Common myeloid progenitor, CD34-positive (primary cell): ENCODE measurements at regions not wholly inside any gene's neighbourhood (a gene's known extent, or its start where the extent isn't known, plus 50 kb on each side); places are given as distances from the start of the nearest gene placed in this dataset.

Experiments
- CTCF ChIA-PET: fragments of 350-600 bp; sonication (Branson Sonifier 250); formaldehyde crosslinking; loops from one replicate; lab custom pipeline; 2021; ENCODE audit warnings: antibody characterized with exemption; lab: Charles Lee
- POLR2A ChIA-PET: fragments of 350-600 bp; sonication (Branson Sonifier 250); formaldehyde crosslinking; loops from one replicate; lab custom pipeline; 2021; ENCODE audit warnings: antibody characterized with exemption; lab: Charles Lee
- DNase-seq, 3 donors: peaks; one replicate each; pipeline versions ENCODE4 v3.0.0 to v3.0.0-alpha.2; 2013
- H3K27ac ChIP-seq, 2 experiments: 1 replicate in 1 of 2; 2 replicates in 1 of 2; pipeline ENCODE4 v1.7.0; 2013; ENCODE audit warnings: inconsistent platforms in 2 of 2, low read length in 2 of 2, mild to moderate bottlenecking in 2 of 2, low read depth in 1 of 2, moderate library complexity in 1 of 2; ENCODE audit not compliant: severe bottlenecking in 2 of 2, insufficient read depth in 1 of 2, poor library complexity in 1 of 2
- H3K27me3 ChIP-seq, 5 experiments: replicated peaks in 2 of 5; 1 replicate in 3 of 5; 2 replicates in 2 of 5; pipeline versions ENCODE4 v1.6.1 to v1.7.0; 2013; ENCODE audit warnings: low read length in 4 of 5, mild to moderate bottlenecking in 2 of 5, moderate library complexity in 2 of 5, inconsistent platforms in 1 of 5; ENCODE audit not compliant: insufficient read depth in 5 of 5, control insufficient read depth in 4 of 5
- H3K36me3 ChIP-seq, 4 experiments: 1 replicate in 2 of 4; 2 replicates in 2 of 4; pipeline versions ENCODE4 v1.6.1 to v1.7.0; 2013; ENCODE audit warnings: low read length in 3 of 4, control low read depth in 1 of 4, mild to moderate bottlenecking in 1 of 4; ENCODE audit not compliant: control insufficient read depth in 4 of 4, insufficient read depth in 4 of 4
- H3K4me1 ChIP-seq, 4 experiments: 1 replicate in 3 of 4; 2 replicates in 1 of 4; pipeline versions ENCODE4 v1.6.1 to v1.7.1; 2013; ENCODE audit warnings: low read length in 3 of 4, mild to moderate bottlenecking in 3 of 4, control low read depth in 1 of 4, inconsistent platforms in 1 of 4, moderate library complexity in 1 of 4; ENCODE audit not compliant: control insufficient read depth in 4 of 4, insufficient read depth in 4 of 4; ENCODE audit errors: control extremely low read depth in 1 of 4
- H3K4me3 ChIP-seq, 7 experiments: 1 replicate in 4 of 7; 2 replicates in 3 of 7; pipeline versions ENCODE4 v1.5.1 to v1.7.0; 2013; ENCODE audit warnings: mild to moderate bottlenecking in 7 of 7, low read length in 6 of 7, moderate library complexity in 6 of 7, inconsistent platforms in 2 of 7, low read depth in 2 of 7, control low read depth in 1 of 7; ENCODE audit not compliant: insufficient read depth in 4 of 7, control insufficient read depth in 1 of 7; ENCODE audit errors: extremely low read depth in 1 of 7
- H3K9me3 ChIP-seq, 5 experiments: 1 replicate in 4 of 5; 2 replicates in 1 of 5; pipeline versions ENCODE4 v1.6.1 to v1.7.1; 2013; ENCODE audit warnings: low read length in 4 of 5, mild to moderate bottlenecking in 2 of 5, inconsistent platforms in 1 of 5, low read depth in 1 of 5, moderate library complexity in 1 of 5; ENCODE audit not compliant: control insufficient read depth in 4 of 5, insufficient read depth in 2 of 5; ENCODE audit errors: control extremely low read depth in 1 of 5
- WGBS: methylation state at CpG from one replicate; pipeline ENCODE4 v1.1.5; 2013; ENCODE audit not compliant: insufficient coverage; 5-methylcytosine and 5-hydroxymethylcytosine counted together

DNA sequence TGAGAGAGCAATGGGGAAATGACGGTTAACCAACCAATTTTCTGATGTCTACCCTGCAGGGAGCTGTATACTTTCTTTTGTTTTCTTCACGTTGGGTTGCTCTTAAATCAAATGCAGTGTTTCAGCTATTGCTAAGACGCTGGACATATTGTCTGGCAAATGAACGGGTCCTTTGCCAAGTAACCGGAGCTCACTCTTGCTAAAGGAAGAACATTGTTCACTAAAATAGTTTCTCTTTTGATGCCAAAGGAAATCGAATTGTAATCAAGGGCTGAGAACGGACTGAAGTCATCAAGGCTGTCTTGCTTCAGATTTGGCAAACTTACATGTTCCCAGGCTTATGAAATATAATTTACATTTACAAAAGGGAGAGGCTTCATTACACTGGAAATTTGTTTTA lies 142.3 kb upstream of the ARGLU1 start:
- 91% methylated on average over 7 of the region's 7 CpGs for WGBS
- no peak for DNase-seq
- Histone ChIP-seq H3K9me3 (no peaks in the 10 kb centered on the region), H3K27ac (no peak overlapping the region), H3K36me3 (no peaks in the 10 kb centered on the region), H3K27me3 (no peaks in the 10 kb centered on the region), H3K4me1 (no peaks in the 10 kb centered on the region), H3K4me3 (no peak overlapping the region)
- POLR2A ChIA-PET, result no interaction called here
- CTCF ChIA-PET, result no interaction called here

DNA sequence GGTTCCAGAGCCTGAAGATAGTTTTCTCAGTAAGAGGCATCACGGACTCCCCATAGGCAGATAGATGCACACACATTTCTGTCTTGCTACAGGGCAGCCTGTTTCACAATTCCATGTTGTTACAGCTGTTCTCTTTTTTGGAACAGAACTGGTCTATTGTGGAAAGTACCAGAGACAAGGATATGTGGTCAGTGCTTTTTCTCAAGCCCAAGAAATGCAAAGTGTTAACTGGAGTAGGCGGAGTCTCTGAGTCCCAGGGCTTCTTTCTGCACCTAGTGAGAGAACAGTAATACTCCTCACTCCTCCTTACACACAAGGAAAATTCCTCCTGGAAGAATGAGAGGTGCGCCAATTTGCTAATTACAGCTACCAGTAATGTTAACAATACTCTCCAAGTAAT lies 141.6 kb upstream of the ARGLU1 start:
- H3K36me3 ChIP-seq, result no peaks in the 10 kb centered on the region
- WGBS, result 100% methylated on average over 1 of the region's 3 CpGs
- H3K4me1 ChIP-seq, result no peaks in the 10 kb centered on the region
- ChIA-PET POLR2A (no interaction called here), CTCF (interaction anchor here (0.5 to 1.5 kb wide), 2 partner anchors 13 to 23 kb away, joined by 3 read pairs; no protein-coding TSS in a partner anchor)
- H3K4me3 ChIP-seq, result no peak overlapping the region
- DNase-seq, result no peak
- H3K9me3 ChIP-seq, result no peaks in the 10 kb centered on the region
- H3K27ac ChIP-seq, result no peak overlapping the region
- no peaks in the 10 kb centered on the region for H3K27me3 ChIP-seq

DNA sequence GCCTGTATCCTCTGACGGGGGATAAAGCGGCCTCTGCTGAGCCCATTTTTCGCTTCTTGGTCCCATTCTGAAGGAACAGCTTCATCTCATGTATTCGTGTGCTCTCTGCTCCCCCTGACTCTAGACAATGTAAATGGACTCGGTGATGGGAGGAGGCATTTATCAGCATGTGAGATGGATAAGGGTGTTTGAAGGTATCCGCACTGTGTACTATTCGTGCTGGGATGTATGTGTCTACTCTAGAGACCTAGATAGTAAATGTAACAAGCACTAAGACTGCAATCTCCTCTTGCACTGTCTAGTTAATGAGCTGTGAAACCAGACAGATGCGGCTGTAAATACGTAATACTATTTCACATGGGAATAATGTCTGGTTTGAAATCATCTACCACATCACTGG lies 134.6 kb upstream of the ARGLU1 start:
- H3K27ac ChIP-seq, result no peak overlapping the region
- POLR2A ChIA-PET, result no interaction called here
- H3K27me3 ChIP-seq, result no peaks in the 10 kb centered on the region
- no peak overlapping the region for H3K4me3 ChIP-seq
- H3K4me1 ChIP-seq, result no peaks in the 10 kb centered on the region
- no peaks in the 10 kb centered on the region for H3K36me3 ChIP-seq
- no peaks in the 10 kb centered on the region for H3K9me3 ChIP-seq
- CTCF ChIA-PET, result no interaction called here
- 100% methylated on average over 4 of the region's 9 CpGs for WGBS
- DNase-seq, result no peak

DNA sequence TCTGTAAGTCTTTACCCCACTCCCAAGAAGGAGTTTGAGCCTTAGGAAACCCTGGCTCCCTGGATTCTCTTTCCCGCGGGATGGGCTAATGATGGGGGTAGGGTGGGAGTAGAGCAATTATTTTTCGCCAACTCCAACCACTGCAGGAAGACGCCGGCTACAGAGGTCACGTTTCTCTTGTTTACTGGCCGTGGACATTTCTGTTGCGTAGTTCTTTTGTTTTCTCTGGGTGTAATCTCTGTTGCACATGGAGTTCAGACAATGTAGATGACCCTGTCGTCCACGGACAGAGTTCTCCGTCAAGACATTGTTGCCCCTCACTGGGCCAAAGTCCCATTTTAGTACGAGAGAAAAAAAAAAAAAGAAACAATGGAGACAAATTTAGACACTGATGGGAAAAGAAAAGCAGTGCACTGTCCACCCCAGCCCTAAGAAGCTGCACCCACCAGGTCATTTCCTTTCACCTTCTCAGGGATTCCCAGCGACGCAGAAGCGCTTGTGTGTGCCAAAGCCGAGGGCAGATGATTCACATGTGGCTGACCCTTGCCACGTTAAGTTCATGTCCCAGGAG lies 133.9 kb upstream of the ARGLU1 start:
- DNase-seq, result no peak
- CTCF ChIA-PET, result no interaction called here
- WGBS, result 88% methylated on average over 11 of the region's 17 CpGs
- H3K36me3 ChIP-seq, result no peaks in the 10 kb centered on the region
- H3K4me1 ChIP-seq, result no peaks in the 10 kb centered on the region
- H3K27ac ChIP-seq, result no peak overlapping the region
- POLR2A ChIA-PET, result no interaction called here
- H3K9me3 ChIP-seq, result no peaks in the 10 kb centered on the region
- no peak overlapping the region for H3K4me3 ChIP-seq
- H3K27me3 ChIP-seq, result no peaks in the 10 kb centered on the region

DNA sequence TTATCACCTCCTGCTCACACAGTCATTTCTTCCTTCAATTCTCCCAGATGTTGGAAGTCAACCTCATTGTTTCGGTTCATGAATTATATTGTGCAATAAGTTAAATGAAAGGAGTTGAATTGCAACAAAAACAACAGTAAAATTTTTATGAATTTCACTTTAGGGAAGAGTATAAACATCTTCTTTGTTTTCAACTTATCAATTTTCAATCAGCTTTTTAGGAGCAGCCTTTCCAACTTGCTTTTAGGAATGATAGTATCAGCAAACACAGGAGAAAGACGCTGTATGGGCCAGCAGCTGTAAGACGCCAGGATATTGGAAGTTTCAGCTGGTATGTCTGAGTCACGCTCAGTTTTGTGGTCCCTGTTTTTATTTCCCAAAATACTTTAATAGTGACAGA lies 132.5 kb upstream of the ARGLU1 start:
- WGBS, result 100% methylated on average over 1 of the region's 4 CpGs
- no peak overlapping the region for H3K4me3 ChIP-seq
- ChIA-PET CTCF (no interaction called here), POLR2A (no interaction called here)
- no peaks in the 10 kb centered on the region for H3K36me3 ChIP-seq
- no peak for DNase-seq
- no peak overlapping the region for H3K27ac ChIP-seq
- no peaks in the 10 kb centered on the region for H3K4me1 ChIP-seq
- no peaks in the 10 kb centered on the region for H3K9me3 ChIP-seq
- H3K27me3 ChIP-seq, result no peaks in the 10 kb centered on the region

DNA sequence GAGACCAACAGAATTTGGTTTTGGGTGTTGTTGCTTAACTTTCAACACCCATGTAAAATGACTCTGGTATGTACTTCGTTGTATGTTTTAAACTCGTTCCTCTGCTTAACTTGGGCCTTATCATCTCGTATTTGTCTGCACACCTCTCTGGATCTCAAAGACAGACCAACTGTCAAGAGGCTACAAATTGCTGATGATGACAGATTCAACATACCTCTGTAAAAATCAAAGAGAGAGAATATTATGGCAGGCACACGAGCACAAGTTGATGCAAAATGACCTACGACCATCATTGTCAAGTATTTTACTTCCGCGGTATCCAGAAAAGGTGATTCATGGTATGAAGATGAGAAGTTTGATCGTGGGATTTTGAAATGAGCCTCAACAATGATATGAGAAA lies 132.1 kb upstream of the ARGLU1 start:
- H3K4me3 ChIP-seq, result no peak overlapping the region
- WGBS, result 96% methylated on average over 4 of the region's 8 CpGs
- H3K27ac ChIP-seq, result no peak overlapping the region
- no peaks in the 10 kb centered on the region for H3K4me1 ChIP-seq
- CTCF ChIA-PET, result no interaction called here
- POLR2A ChIA-PET, result no interaction called here
- no peaks in the 10 kb centered on the region for H3K9me3 ChIP-seq
- no peak for DNase-seq
- no peaks in the 10 kb centered on the region for H3K27me3 ChIP-seq
- no peaks in the 10 kb centered on the region for H3K36me3 ChIP-seq

DNA sequence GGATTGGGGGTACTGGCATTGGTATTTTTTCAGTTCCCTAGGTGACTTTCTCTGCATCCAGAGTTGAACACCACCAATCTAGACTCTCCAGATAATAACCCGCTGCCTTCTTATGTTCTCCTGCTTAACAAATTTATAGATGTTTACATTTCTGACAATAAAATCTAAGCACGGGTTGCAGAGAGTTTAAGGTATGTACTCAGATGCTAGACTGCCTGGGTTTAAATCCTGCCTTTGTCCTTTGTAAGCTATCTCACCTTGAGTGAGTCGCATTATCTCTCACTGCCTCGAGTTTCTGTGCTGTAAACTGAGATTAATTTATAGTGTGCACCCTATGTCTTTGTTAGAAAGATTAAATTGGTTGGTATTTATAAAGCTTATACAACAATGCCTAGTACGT lies 131.4 kb upstream of the ARGLU1 start:
- H3K4me3 ChIP-seq, result no peak overlapping the region
- no peak overlapping the region for H3K27ac ChIP-seq
- WGBS, result 96% methylated on average over 2 of the region's 5 CpGs
- ChIA-PET POLR2A (no interaction called here), CTCF (no interaction called here)
- DNase-seq, result no peak
- no peaks in the 10 kb centered on the region for H3K36me3 ChIP-seq
- no peaks in the 10 kb centered on the region for H3K27me3 ChIP-seq
- H3K9me3 ChIP-seq, result no peaks in the 10 kb centered on the region
- H3K4me1 ChIP-seq, result no peaks in the 10 kb centered on the region
